ENCODE measurements at regions not wholly inside any gene's neighbourhood (a gene's known extent, or its start where the extent isn't known, plus 50 kb on each side); places are given as distances from the start of the nearest gene placed in this dataset.

GRCh38 chr2:234873828-234874173 is 78.0 kb upstream of the SH3BP4 start:
- H3K4me1 ChIP-seq: no peaks in the 10 kb centered on the region
- H3K27me3 ChIP-seq: no peaks in the 10 kb centered on the region
- TF ChIP-seq CTCF (IDR thresholded peaks at IDR 0.05): no peak
- H3K9ac ChIP-seq (ENCODE audit: low read depth in 2 of 2, low read length in 2 of 2): no peak overlapping the region
- intact Hi-C loops (cut with DNase I): no loop called here
- H3K9me3 ChIP-seq: no peaks in the 10 kb centered on the region
- H3K4me3 ChIP-seq: no peak overlapping the region
- no peak overlapping the region for H3K27ac ChIP-seq
- peak; percentile 46 for DNase-seq
- no peaks in the 10 kb centered on the region for H3K36me3 ChIP-seq

GRCh38 chr2:234873103-234873827 is 78.6 kb upstream of the SH3BP4 start:
- H3K9me3 ChIP-seq: no peaks in the 10 kb centered on the region
- H3K27me3 ChIP-seq: no peaks in the 10 kb centered on the region
- no peak for DNase-seq
- H3K27ac ChIP-seq: peak overlapping the region; percentile 53
- no peak for TF ChIP-seq CTCF (IDR thresholded peaks at IDR 0.05)
- intact Hi-C loops (cut with DNase I): no loop called here
- H3K36me3 ChIP-seq: no peaks in the 10 kb centered on the region
- H3K9ac ChIP-seq (ENCODE audit: low read depth in 2 of 2, low read length in 2 of 2): no peak overlapping the region
- H3K4me3 ChIP-seq: no peak overlapping the region
- H3K4me1 ChIP-seq: no peaks in the 10 kb centered on the region

- H3K36me3 ChIP-seq: no peaks in the 10 kb centered on the region
- DNase-seq: no peak
- no peak for TF ChIP-seq CTCF (IDR thresholded peaks at IDR 0.05)
- H3K27me3 ChIP-seq: no peaks in the 10 kb centered on the region
- H3K27ac ChIP-seq: no peak overlapping the region
- no peak overlapping the region for H3K4me3 ChIP-seq
- intact Hi-C loops (cut with DNase I): no loop called here
- no peak overlapping the region for H3K9ac ChIP-seq (ENCODE audit: low read depth in 2 of 2, low read length in 2 of 2)
- no peaks in the 10 kb centered on the region for H3K9me3 ChIP-seq
- H3K4me1 ChIP-seq: no peaks in the 10 kb centered on the region
These were observed 81.8 kb upstream of the SH3BP4 start for GRCh38 chr2:234869969-234870368.

- no peak overlapping the region for H3K27ac ChIP-seq
- no peak for DNase-seq
These were observed 82.7 kb upstream of the SH3BP4 start for GRCh38 chr2:234869164-234869563.

GRCh38 chr2:234867882-234868285 is 83.9 kb upstream of the SH3BP4 start:
- intact Hi-C loops (cut with DNase I): no loop called here
- Histone ChIP-seq H3K4me3 (no peak overlapping the region), H3K9ac (ENCODE audit: low read depth in 2 of 2, low read length in 2 of 2) (no peak overlapping the region), H3K9me3 (no peaks in the 10 kb centered on the region), H3K4me1 (no peaks in the 10 kb centered on the region), H3K27ac (no peak overlapping the region), H3K27me3 (no peaks in the 10 kb centered on the region), H3K36me3 (no peaks in the 10 kb centered on the region)
- TF ChIP-seq CTCF (IDR thresholded peaks at IDR 0.05): no peak
- no peak for DNase-seq

More at GRCh38 chr2:234869164-234869563, 82.7 kb upstream of the SH3BP4 start:
- H3K9ac ChIP-seq (ENCODE audit: low read depth in 2 of 2, low read length in 2 of 2): no peak overlapping the region
- intact Hi-C loops (cut with DNase I): no loop called here
- H3K27me3 ChIP-seq: no peaks in the 10 kb centered on the region
- H3K9me3 ChIP-seq: no peaks in the 10 kb centered on the region
- H3K4me1 ChIP-seq: no peaks in the 10 kb centered on the region
- H3K4me3 ChIP-seq: no peak overlapping the region
- H3K36me3 ChIP-seq: no peaks in the 10 kb centered on the region
- no peak for TF ChIP-seq CTCF (IDR thresholded peaks at IDR 0.05)
